Left lobe of liver (tissue), 2 donors: ENCODE measurements at regions not wholly inside any gene's neighbourhood (a gene's known extent, or its start where the extent isn't known, plus 50 kb on each side); places are given as distances from the start of the nearest gene placed in this dataset.

Experiments
- ATAC-seq: fragments of 200-7000 bp; cut with Tn5 transposase; one replicate; pipeline ENCODE4 v1.9.1; 2020; ENCODE audit warnings: mild to moderate bottlenecking, moderate library complexity
- DNase-seq: peaks from one replicate; pipeline ENCODE4 v3.0.0-alpha.2; 2020; ENCODE audit warnings: low spot score
- donor health status: DM: no; HTN: no; CAD: no; lungs with moderate emphysema.
- donor health status: DM: no; HTN: yes; CAD: no.

DNA sequence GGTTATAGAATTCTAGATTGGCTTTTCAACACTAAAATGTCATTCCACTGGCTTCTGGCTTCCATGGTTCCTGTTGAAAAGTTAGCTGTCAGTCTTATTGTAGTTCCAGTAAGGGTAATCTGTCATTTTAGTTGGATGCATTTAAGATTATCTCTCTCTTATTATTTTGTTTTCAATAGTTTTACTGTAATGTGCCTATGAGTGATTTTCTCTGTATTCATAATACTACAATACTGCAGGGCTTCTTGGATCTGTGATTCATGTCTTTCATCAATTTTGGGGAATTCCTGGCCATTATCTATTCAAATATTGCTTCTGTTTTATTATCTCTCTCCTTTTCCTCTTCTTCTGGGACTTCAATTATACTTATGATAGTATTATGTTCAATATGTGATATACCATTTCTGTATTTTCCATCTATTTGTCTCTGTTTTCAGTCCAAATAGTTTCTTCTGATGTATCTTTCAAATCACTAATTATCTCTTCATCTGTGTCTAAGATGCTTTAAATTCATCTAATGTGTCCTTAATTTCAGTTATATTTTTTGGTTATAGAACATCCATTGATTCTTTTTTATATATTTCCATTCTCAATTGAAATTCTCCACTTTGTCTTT, 101.5 kb downstream of the KCTD15 start:
- no peak for ATAC-seq

DNA sequence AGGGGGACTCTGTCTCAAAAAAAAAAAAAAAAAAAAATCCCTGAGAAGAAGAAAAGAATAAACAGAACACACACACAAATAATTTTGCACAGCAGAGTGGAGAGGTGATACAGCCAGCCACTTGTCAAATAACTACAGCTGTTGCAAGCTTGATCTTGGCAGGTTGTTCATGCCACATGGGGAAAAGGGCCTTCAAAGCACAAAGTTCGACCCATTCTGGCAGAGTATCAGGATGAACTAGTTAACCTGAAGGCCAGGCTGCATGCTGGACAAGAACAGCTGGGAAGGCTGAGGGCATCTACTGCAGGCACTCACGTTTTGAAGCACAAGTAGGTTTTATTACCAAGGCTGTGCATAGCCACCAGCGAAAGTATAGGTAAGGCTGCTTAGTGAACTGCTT, 104.1 kb downstream of the KCTD15 start:
- ATAC-seq: peak; percentile 87
- peak; percentile 89 for DNase-seq

More for the DNA sequence above, 101.5 kb downstream of the KCTD15 start:
- DNase-seq: no peak

GRCh38 chr19:33902395-33902794, 105.7 kb downstream of the KCTD15 start:
- ATAC-seq (no peak), DNase-seq (no peak)

- DNase-seq: no peak
- no peak for ATAC-seq
Measured at GRCh38 chr19:33902802-33903488, 106.3 kb downstream of the KCTD15 start.

DNA sequence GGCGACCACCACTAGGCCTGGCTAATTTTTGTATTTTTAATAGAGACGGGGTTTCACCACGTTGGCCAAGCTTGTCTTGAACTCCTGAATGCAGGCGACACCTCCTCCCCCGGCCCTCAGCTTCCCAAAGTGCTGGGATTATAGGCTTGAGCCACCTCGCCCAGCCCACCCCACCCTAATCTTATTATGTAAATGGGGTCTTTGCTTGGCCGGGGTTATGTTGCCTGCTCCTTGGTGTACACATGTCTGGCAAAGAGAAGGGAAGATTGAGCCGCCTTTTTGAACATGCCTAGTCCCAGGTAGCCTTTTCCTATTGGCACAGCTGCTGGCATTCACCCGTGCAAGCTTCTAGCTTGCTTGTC, 106.8 kb downstream of the KCTD15 start:
- no peak for DNase-seq
- ATAC-seq: no peak

GRCh38 chr19:33904681-33905080, 108.0 kb downstream of the KCTD15 start:
- ATAC-seq: no peak
- DNase-seq: no peak

GRCh38 chr19:33905473-33905936, 108.8 kb downstream of the KCTD15 start:
- ATAC-seq (peak; percentile 15), DNase-seq (peak; percentile 55)

DNA sequence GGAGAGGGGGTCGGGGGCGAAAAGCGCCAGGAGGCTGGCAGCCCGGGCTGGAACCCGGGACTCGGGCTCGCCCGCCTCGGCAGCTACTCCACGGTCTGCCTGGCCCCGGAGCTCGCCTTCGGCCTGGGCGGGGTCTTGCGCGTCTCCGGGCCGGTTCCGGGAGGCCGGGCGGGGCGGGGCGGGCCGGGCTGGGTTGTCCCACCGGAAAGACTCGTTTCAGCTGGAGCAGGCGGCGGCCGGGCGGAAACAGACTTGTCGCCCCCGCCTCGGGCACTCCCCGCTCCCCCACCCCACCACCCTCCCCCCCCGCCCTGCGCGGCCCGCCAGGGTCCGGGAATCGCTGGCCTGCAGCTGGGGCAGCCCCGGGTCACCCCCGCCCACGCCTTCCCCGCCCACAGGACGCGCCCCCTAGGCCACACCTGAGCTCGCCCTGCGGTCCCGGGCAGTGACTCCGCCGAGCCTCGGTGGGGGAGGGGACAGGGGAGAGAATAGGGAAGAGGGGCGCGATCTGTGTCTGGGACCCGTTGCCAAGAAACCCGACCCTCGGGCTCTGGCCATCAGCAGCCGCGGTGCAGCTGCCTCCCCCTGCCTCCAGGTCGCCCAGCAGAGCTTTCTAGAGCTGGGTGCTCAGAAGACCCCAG, 109.4 kb downstream of the KCTD15 start:
- DNase-seq (peak; percentile 87), ATAC-seq (peak; percentile 88)

GRCh38 chr19:33906578-33907335, 110.1 kb downstream of the KCTD15 start:
- ATAC-seq: peak; percentile 27
- DNase-seq: peak; percentile 46

DNA sequence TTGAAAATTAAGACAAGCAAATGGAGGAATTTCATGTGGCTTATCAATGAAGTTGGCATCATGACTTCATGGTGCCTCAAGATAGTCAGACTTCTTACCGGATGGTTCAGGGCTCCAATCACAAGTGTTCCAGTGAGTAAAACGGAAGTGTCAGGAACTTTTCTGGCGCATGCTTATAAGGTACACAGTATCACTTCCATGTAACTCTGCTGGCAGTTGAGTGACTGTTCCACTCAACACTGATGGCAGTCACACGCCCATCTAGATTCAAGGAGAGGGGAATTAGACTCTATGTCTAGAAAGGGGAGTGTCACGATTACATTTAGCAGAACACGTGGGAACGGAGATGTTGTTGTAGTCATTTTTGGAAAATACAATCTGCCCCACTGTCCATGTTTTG, 114.3 kb downstream of the KCTD15 start:
- no peak for ATAC-seq
- no peak for DNase-seq

- ATAC-seq (no peak), DNase-seq (no peak)
Measured at GRCh38 chr19:33914599-33914998, 117.9 kb downstream of the KCTD15 start.

DNA sequence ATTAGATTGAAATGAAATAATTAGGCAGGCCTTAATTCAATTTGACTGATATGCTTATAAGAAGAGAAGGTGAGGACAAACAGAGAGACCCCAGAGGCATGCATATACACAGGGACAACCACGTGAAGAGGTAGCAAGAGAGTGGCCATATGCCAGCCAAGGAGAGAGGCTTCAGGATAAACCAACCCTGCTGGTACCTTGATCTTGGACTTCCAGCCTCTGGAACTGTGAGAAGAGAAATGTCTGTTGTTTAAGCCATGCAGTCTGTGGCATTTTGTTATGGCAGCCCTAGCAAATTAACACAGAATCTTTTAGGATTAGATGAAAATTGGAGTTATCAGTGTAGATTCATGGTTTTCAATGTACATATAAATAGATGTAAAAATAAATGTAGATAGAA, 120.1 kb downstream of the KCTD15 start:
- ATAC-seq (no peak), DNase-seq (no peak)

DNA sequence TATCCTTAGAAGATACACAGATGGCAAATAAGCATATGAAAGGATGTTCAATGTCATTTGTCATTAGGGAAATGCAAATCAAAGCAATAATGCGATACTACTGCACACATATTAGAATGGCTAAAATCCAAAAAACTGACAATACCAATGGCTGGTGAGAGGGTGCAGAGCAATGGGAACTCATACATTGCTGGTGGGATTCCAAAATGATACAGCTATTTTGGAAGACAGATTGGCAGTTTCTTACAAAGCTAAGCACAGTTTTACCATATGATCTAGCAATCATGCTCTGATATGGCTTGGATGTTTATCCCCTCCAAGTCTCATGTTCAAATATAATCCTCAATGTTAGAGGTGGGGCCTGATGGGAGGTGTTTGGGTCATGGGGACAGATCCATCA, 122.6 kb downstream of the KCTD15 start:
- no peak for ATAC-seq
- DNase-seq: no peak

DNA sequence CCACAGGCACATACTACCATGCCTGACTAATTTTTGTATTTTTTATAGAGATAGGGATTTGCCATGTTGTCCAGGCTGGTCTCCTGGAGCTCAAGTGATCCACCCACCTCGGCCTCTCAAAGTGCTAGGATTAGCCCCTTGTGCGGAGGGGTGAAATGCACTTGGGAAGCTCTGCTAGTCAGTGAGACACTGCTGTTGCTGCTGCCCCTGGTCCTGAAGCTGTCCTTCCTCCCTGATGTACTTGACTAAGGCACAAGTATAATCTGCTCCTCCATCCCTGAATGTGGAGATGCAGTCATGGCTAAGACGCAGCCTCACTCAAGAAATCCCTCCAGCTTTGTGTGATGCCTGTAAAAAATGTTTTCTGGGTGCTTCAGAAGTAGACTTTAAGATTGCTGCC, 124.5 kb downstream of the KCTD15 start:
- ATAC-seq (no peak), DNase-seq (no peak)

- DNase-seq: no peak
- ATAC-seq: no peak
Measured at GRCh38 chr19:33926306-33926705, 129.6 kb downstream of the KCTD15 start.

DNA sequence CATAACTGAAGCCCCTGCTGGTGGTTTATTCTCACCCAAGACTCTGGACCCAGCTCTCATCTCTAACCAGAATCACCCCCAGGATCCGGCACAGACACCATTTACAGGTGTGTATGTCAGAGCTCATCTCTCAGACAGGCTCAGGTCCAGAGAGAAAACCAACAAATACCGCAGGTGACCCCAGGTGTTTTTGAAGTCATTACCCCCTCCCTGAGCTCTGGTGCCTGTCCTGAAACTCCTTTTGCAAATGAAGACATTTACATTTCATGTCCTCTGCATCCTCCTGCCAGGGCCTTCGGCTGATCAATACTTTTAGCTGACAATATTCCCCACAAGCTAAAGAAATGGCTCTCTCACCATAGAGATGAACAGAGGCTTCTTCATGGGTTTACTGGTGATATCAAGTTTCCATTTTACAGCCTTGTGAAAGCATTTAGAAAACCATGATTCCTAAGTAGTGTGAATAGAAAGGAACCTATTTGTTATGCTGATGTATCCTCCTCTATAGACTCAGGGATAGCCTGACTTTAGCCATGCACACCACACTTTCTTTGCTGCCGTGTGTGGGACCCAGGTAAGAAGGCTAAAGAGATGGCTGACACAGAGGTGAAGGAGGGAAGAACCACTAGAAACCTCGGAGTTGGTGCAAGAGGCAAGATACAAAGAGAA, 131.3 kb downstream of the KCTD15 start:
- DNase-seq (no peak), ATAC-seq (no peak)

DNA sequence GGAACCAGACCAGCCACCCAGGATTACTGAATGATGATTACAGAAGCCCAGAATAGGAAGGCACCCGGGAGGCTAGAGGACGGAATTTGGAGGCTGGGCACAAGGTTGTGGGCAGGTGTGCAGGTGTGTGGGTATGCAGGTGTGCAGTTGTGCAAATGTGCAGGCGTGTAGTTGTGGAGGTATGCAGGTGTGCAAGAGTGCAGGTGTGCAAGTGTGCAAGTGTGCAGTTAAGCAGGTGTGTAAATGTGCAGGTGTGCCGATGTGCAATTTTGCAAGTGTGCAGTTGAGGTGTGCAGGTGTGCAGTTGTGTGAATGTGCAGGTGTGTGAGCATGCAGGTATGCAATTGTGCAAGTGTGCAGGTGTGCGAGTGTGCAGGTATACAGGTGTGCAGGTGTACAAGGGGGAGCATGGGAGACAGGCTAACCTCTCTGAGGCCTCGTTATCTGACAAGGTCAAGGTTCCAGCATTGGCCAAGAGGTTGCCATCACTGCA, 131.8 kb downstream of the KCTD15 start:
- no peak for ATAC-seq
- DNase-seq: no peak

- DNase-seq (no peak), ATAC-seq (no peak)
Measured at GRCh38 chr19:33933931-33934330, 137.3 kb downstream of the KCTD15 start.

- no peak for DNase-seq
Measured at GRCh38 chr19:33938821-33939220, 142.2 kb downstream of the KCTD15 start.

DNA sequence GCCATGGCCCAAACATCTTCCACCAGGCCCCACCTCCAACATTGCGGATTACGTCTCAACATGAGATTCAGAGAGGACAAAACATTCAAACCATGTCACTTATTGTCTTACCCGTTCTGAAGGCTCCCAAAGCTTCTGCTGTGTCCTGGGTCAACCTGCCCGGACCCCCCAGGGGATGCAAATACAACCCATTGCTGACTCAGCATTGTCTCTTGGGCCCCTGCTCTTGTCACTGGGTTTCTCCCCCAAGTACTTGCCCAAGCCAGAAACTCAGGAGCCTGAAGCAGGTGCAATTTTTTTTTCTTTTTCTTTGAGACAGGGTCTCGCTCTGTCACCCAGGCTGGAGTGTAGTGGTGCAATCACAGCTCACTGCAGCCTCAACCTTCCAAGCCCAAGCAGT, 144.5 kb downstream of the KCTD15 start:
- DNase-seq (no peak), ATAC-seq (no peak)

More at GRCh38 chr19:33938821-33939220, 142.2 kb downstream of the KCTD15 start:
- ATAC-seq: no peak
